ENCODE measurements at regions not wholly inside any gene's neighbourhood (a gene's known extent, or its start where the extent isn't known, plus 50 kb on each side); places are given as distances from the start of the nearest gene placed in this dataset.

GRCh38 chr1:116853680-116854402, 55.9 kb upstream of the PTGFRN start:
- Histone ChIP-seq H3K4me2 (ENCODE audit: low read length) (peak overlapping the region; percentile 73), H3K4me1 (ENCODE audit: low read length) (peaks cover 19% of the 10 kb centered on the region), H3K79me2 (ENCODE audit: low read length) (no peaks in the 10 kb centered on the region), H3K27ac (ENCODE audit: low read length) (no peak overlapping the region), H3K4me3 (ENCODE audit: low read length) (peak overlapping the region; percentile 40), H4K20me1 (ENCODE audit: insufficient read depth, low read length) (no peaks in the 10 kb centered on the region), H2AFZ (ENCODE audit: low read depth, low read length) (peak overlapping the region; percentile 78), H3K27me3 (ENCODE audit: low read depth, low read length) (no peaks in the 10 kb centered on the region), H3K9me3 (ENCODE audit: insufficient read depth, low read length) (no peaks in the 10 kb centered on the region), H3K9ac (ENCODE audit: low read length) (peak overlapping the region; percentile 39; the same call in 1 of the 2 replicates), H3K36me3 (replicated peaks; ENCODE audit: low read depth, low read length) (no peaks in the 10 kb centered on the region)
- TF ChIP-seq, protein P1, sequence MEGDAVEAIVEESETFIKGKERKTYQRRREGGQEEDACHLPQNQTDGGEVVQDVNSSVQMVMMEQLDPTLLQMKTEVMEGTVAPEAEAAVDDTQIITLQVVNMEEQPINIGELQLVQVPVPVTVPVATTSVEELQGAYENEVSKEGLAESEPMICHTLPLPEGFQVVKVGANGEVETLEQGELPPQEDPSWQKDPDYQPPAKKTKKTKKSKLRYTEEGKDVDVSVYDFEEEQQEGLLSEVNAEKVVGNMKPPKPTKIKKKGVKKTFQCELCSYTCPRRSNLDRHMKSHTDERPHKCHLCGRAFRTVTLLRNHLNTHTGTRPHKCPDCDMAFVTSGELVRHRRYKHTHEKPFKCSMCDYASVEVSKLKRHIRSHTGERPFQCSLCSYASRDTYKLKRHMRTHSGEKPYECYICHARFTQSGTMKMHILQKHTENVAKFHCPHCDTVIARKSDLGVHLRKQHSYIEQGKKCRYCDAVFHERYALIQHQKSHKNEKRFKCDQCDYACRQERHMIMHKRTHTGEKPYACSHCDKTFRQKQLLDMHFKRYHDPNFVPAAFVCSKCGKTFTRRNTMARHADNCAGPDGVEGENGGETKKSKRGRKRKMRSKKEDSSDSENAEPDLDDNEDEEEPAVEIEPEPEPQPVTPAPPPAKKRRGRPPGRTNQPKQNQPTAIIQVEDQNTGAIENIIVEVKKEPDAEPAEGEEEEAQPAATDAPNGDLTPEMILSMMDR (IDR thresholded peaks at IDR 0.05; ENCODE audit: low read depth, low read length) = no peak
- TF ChIP-seq EZH2phosphoT487 (IDR thresholded peaks at IDR 0.05; ENCODE audit: low read depth) = no peak

- no peaks in the 10 kb centered on the region for H3K9me3 ChIP-seq (ENCODE audit: insufficient read depth, low read length)
- H3K4me2 ChIP-seq (ENCODE audit: low read length) = peak overlapping the region; percentile 73
- H3K4me3 ChIP-seq (ENCODE audit: low read length) = peak overlapping the region; percentile 40; the same call in 1 of the 2 replicates
- peaks cover 18% of the 10 kb centered on the region for H3K4me1 ChIP-seq (ENCODE audit: low read length)
- TF ChIP-seq EZH2phosphoT487 (IDR thresholded peaks at IDR 0.05; ENCODE audit: low read depth) = no peak
- TF ChIP-seq, protein P1 (IDR thresholded peaks at IDR 0.05; ENCODE audit: low read depth, low read length) = peak; percentile 38
- H3K36me3 ChIP-seq (replicated peaks; ENCODE audit: low read depth, low read length) = no peaks in the 10 kb centered on the region
- no peaks in the 10 kb centered on the region for H3K27me3 ChIP-seq (ENCODE audit: low read depth, low read length)
- no peak overlapping the region for H3K27ac ChIP-seq (ENCODE audit: low read length)
- H3K9ac ChIP-seq (ENCODE audit: low read length) = no peak overlapping the region; the same call in 1 of the 2 replicates
- H3K79me2 ChIP-seq (ENCODE audit: low read length) = no peaks in the 10 kb centered on the region
- H2AFZ ChIP-seq (ENCODE audit: low read depth, low read length) = no peak overlapping the region; the same call in 1 of the 2 replicates
- no peaks in the 10 kb centered on the region for H4K20me1 ChIP-seq (ENCODE audit: insufficient read depth, low read length)
Measured at GRCh38 chr1:116854403-116854690, 55.4 kb upstream of the PTGFRN start.

DNA sequence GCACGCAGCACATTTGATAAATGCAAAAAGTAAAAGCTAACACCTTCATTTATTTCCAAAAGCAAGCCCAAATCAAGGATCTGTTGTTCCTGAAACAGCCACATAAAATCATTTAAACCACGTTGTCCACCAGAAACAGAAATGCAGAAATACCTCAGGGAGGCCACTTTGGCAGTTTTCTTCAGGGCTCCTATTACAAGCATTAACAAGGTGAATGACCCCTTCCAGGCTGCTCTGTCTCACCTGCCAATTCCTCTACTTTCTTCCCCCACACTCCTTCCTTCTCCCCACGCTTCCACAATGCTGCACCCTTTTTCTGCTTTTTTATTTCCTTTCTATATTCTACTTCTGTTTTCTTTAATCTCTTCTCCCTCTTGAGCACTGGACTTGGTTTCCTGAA, 55.0 kb upstream of the PTGFRN start:
- H3K4me3 ChIP-seq (ENCODE audit: low read length) = no peak overlapping the region
- TF ChIP-seq EZH2phosphoT487 (IDR thresholded peaks at IDR 0.05; ENCODE audit: low read depth) = no peak
- H3K4me2 ChIP-seq (ENCODE audit: low read length) = no peak overlapping the region
- no peak overlapping the region for H3K9ac ChIP-seq (ENCODE audit: low read length)
- no peaks in the 10 kb centered on the region for H3K36me3 ChIP-seq (replicated peaks; ENCODE audit: low read depth, low read length)
- no peaks in the 10 kb centered on the region for H3K9me3 ChIP-seq (ENCODE audit: insufficient read depth, low read length)
- no peaks in the 10 kb centered on the region for H3K79me2 ChIP-seq (ENCODE audit: low read length)
- no peak overlapping the region for H2AFZ ChIP-seq (ENCODE audit: low read depth, low read length)
- H4K20me1 ChIP-seq (ENCODE audit: insufficient read depth, low read length) = no peaks in the 10 kb centered on the region
- no peak overlapping the region for H3K27ac ChIP-seq (ENCODE audit: low read length)
- H3K27me3 ChIP-seq (ENCODE audit: low read depth, low read length) = no peaks in the 10 kb centered on the region
- peaks cover 18% of the 10 kb centered on the region for H3K4me1 ChIP-seq (ENCODE audit: low read length)

DNA sequence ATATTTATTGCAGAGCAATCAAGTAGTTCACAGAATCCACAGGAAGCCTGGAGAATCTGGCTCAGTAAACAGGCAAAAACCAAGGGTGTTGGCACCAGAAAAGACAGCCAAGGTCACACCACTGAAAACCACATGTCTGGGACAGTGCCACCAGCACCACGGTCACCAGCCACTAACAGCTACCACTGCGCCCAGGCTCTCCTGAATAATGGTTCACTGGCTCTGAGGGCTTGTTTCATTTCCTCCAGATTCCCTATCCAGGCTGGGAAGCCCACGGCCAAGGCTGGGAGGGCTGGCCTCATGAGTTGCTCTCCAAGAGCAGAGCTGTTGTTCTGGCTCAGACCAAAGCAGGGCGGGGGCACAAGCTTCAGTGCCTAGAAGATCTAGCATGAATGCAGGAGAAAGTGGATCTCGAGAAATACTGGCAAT, 54.5 kb upstream of the PTGFRN start:
- H3K36me3 ChIP-seq (replicated peaks; ENCODE audit: low read depth, low read length) = no peaks in the 10 kb centered on the region
- no peak overlapping the region for H3K4me3 ChIP-seq (ENCODE audit: low read length)
- no peaks in the 10 kb centered on the region for H3K27me3 ChIP-seq (ENCODE audit: low read depth, low read length)
- no peaks in the 10 kb centered on the region for H3K79me2 ChIP-seq (ENCODE audit: low read length)
- no peaks in the 10 kb centered on the region for H3K9me3 ChIP-seq (ENCODE audit: insufficient read depth, low read length)
- TF ChIP-seq, protein P1 (IDR thresholded peaks at IDR 0.05; ENCODE audit: low read depth, low read length) = no peak
- TF ChIP-seq EZH2phosphoT487 (IDR thresholded peaks at IDR 0.05; ENCODE audit: low read depth) = no peak
- H4K20me1 ChIP-seq (ENCODE audit: insufficient read depth, low read length) = no peaks in the 10 kb centered on the region
- H3K4me1 ChIP-seq (ENCODE audit: low read length) = peaks cover 18% of the 10 kb centered on the region
- H3K9ac ChIP-seq (ENCODE audit: low read length) = no peak overlapping the region
- H2AFZ ChIP-seq (ENCODE audit: low read depth, low read length) = no peak overlapping the region
- no peak overlapping the region for H3K4me2 ChIP-seq (ENCODE audit: low read length)
- no peak overlapping the region for H3K27ac ChIP-seq (ENCODE audit: low read length)

All from OCI-LY3 (cell line).